Cardiac muscle cell (in vitro differentiated cells and primary cell): ENCODE measurements at regions not wholly inside any gene's neighbourhood (a gene's known extent, or its start where the extent isn't known, plus 50 kb on each side); places are given as distances from the start of the nearest gene placed in this dataset.

Experiments used
- DNase-seq, 2 donors: peaks; one replicate each; pipeline versions ENCODE4 v3.0.0 to v3.0.0-alpha.2; 2010 to 2017; ENCODE audit warnings: low read depth in 1 of 2, low spot score in 1 of 2
- H3K27ac ChIP-seq: fragments of 200-600 bp; sonication (generic); 2 replicates; pipeline ENCODE4 v1.5.1; 2016
- H3K27me3 ChIP-seq: fragments of 200-600 bp; sonication (generic); 2 replicates; pipeline ENCODE4 v1.6.0; 2016; ENCODE audit warnings: control low read depth
- H3K36me3 ChIP-seq: fragments of 200-600 bp; sonication (generic); 2 replicates; pipeline ENCODE4 v1.5.1; 2016; ENCODE audit warnings: control low read depth
- H3K4me1 ChIP-seq: fragments of 200-600 bp; sonication (generic); 2 replicates; pipeline ENCODE4 v1.8.1; 2017; ENCODE audit warnings: low read depth, mild to moderate bottlenecking, mixed run types
- H3K4me3 ChIP-seq: fragments of 200-600 bp; sonication (generic); 2 replicates; pipeline ENCODE4 v1.5.1; 2016; ENCODE audit warnings: mild to moderate bottlenecking
- H3K9me3 ChIP-seq: fragments of 200-600 bp; sonication (generic); 2 replicates; pipeline ENCODE4 v1.5.1; 2017; ENCODE audit warnings: low read depth, mild to moderate bottlenecking, control low read depth
- CTCF ChIP-seq: IDR thresholded peaks from 2 replicates; pipeline ENCODE4 v1.5.1; 2012; ENCODE audit warnings: low read depth, mild to moderate bottlenecking, low read length

GRCh38 chr2:48901015-48901343, 145.5 kb upstream of the LHCGR start:
- TF ChIP-seq CTCF = no peak

GRCh38 chr2:48900321-48901014, 144.9 kb upstream of the LHCGR start:
- Histone ChIP-seq H3K9me3 (no peaks in the 10 kb centered on the region), H3K4me3 (no peak overlapping the region), H3K36me3 (no peaks in the 10 kb centered on the region), H3K27me3 (no peaks in the 10 kb centered on the region), H3K4me1 (no peaks in the 10 kb centered on the region), H3K27ac (no peak overlapping the region)
- no peak for TF ChIP-seq CTCF
- no peak for DNase-seq

More at GRCh38 chr2:48901015-48901343, 145.5 kb upstream of the LHCGR start:
- Histone ChIP-seq H3K36me3 (no peaks in the 10 kb centered on the region), H3K27me3 (no peaks in the 10 kb centered on the region), H3K27ac (no peak overlapping the region), H3K9me3 (no peaks in the 10 kb centered on the region), H3K4me1 (no peaks in the 10 kb centered on the region), H3K4me3 (no peak overlapping the region)
- no peak for DNase-seq

DNA sequence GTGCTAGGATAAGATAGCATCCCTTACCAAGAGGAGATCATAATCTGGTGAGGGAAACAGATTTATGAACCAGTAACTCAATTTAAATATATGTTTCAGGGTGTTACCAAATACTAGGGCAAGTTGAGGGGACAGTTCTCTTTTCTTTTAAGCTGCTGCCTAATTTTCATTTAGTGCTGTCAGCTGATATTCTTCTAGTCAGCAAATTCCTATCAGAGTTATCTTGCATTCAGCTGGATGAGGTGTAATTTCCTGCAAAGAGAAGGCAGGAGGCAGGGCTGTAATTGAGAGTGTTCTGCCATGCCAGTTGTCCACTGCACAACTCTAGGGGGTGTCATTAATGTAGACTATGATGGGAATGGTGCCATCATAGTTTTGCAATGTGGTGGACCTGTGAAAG, 141.3 kb upstream of the LHCGR start:
- no peaks in the 10 kb centered on the region for H3K36me3 ChIP-seq
- no peaks in the 10 kb centered on the region for H3K9me3 ChIP-seq
- no peak for DNase-seq
- no peak for TF ChIP-seq CTCF
- no peak overlapping the region for H3K27ac ChIP-seq
- H3K4me3 ChIP-seq = no peak overlapping the region
- H3K4me1 ChIP-seq = no peaks in the 10 kb centered on the region
- no peaks in the 10 kb centered on the region for H3K27me3 ChIP-seq

DNA sequence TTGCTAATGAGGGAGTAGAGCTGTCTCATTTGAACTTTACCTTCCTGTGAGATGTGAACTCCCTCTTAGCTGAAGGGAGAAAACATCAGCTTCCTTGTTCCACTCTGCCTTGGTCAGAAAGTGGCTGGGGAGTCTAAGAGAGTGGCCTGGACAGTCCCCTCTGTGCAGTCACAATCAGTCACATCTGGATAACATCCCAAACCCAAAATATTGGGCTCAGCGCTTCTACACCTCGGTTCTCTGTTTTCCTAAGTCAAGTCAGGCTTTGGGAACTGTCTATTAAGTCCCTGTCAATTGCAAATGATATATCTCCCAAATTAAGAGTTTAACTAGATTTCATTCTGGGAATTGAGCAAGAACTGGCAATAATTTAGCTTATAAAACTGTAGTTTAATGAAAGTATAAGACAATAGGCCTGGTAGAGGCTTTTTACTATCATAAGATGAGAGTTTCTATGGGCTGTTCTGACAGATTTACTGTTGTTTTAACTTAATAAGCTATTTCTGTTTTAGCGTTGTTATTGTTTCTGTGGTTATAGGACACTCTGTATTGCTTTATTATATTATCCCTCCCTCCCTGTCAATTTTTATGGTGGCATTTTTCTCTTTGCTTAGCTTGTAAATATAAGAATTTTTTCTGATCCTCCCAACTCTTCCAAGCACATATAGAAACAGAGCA, 135.1 kb upstream of the LHCGR start:
- Histone ChIP-seq H3K4me3 (no peak overlapping the region), H3K27ac (no peak overlapping the region), H3K27me3 (no peaks in the 10 kb centered on the region), H3K36me3 (no peaks in the 10 kb centered on the region), H3K4me1 (no peaks in the 10 kb centered on the region), H3K9me3 (no peaks in the 10 kb centered on the region)
- no peak for TF ChIP-seq CTCF
- no peak for DNase-seq

- no peak for TF ChIP-seq CTCF
- Histone ChIP-seq H3K27me3 (no peaks in the 10 kb centered on the region), H3K36me3 (no peaks in the 10 kb centered on the region), H3K4me3 (no peak overlapping the region), H3K4me1 (no peaks in the 10 kb centered on the region), H3K9me3 (no peaks in the 10 kb centered on the region), H3K27ac (no peak overlapping the region)
- DNase-seq = no peak
These were observed 132.5 kb upstream of the LHCGR start for GRCh38 chr2:48888066-48888465.
